NCI-H82 (cell line): ENCODE measurements at regions not wholly inside any gene's neighbourhood (a gene's known extent, or its start where the extent isn't known, plus 50 kb on each side); places are given as distances from the start of the nearest gene placed in this dataset.

ENCODE experiments used
- DNase-seq: peaks from one replicate; lab custom pipeline; 2025; lab: John Stamatoyannopoulos, UW

DNA sequence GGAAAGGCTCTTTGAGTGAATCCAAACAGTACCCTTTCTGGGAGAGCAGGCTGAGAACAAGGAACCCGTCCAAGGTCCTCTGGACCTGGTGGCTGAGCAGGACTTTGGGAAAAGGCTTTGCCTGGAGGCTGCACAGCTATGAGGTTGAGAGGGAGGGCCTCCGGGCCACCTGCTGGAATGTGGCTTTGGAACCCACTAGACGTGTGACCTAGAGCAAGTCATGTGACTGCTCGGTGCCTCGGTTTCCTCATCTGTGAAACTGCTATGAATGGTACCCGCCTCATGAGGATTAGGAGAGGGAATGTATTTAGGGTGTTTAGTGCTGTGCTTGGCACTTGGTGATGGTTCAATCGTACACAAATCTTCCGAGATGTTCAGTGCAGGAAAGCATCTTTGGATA lies 50.4 kb downstream of the HAPSTR1 start:
- no peak for DNase-seq

DNA sequence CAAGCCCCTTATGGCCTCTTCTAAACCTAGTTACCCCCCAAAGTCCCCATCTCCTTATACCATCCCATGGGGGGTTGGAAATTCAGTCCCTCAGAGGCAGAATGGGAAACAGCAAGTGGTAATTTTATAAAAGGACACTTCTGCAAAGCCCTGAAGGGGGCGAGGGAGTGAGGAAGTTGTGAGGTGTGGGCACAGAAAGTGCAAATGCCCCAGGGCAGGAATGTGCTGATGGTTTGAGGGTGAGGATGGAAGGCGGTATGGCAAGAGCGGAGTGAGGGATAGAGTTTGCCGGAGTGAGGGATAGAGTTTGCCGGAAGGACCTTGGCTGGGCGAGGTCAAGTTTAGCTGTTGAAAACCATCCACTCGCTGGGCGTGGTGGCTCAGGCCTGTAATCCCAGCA lies 52.7 kb downstream of the HAPSTR1 start:
- DNase-seq = no peak

DNA sequence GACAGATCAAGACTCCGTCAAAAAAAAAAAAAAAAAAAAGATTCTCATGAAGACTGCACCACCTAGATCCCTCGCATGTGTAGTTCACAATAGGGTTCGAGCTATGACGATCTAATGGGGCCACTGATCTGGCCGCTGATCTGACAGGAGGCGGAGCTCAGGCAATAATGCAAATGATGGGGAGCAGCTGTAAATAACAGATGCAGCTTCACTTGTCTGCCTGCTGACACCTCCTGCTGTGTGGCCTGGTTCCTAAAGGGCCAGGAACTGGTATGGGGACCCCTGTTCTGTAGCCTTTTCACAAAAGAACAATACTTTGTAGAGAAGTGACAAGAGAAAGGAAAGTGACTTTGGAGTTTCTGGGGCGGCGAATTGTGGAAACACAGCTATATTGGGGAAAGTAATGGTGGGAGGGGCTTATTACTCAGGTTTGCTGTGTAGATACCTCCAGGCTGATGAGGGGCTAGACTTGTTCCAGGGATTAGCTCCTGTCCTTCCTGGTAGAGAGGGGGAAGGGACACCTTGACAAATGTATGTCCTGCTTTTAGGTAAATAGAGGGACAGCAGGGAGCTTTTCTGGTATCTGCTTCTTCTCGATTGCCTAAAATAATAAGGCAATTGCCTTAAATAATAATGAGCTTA lies 57.1 kb downstream of the HAPSTR1 start:
- peak; percentile 57 for DNase-seq

DNA sequence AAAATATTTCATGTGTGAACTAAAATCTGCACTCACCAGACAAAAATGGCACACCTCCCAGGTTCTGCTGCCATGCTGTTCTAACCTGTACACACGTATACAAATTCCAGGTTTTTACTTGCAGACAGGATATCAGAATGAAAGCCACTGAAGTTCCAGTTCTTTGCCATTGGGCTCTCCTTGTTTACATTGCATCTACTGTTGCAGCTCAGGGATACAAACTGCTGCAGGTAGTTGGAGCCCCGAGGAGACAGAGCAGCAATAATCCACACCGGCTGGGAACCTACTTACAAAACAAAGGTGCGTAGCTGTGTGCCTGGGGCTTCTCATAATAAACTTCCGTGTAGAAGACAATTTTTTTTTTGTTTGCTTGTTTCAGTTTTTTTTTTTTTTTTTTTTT lies 59.6 kb downstream of the HAPSTR1 start:
- DNase-seq = peak; percentile 21

DNA sequence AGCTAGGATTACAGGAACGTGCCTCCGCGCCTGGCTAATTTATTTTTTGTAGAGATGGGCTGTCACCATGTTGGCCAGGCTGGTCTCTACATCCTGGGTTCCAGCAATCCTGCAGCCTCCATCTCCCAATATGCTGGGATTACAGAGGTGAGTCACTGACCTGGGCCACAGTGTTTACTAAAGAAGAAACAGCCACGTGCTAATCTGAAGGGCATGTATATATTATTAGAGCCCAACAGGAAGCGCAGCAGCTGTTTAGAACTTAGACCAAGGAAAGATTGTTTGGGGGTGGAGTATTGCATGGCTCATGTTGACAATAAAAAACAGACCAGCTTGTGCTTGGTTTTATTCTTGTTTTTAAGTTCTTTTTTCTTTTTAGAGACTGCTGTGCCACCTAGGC lies 60.2 kb downstream of the HAPSTR1 start:
- peak; percentile 74 for DNase-seq

DNA sequence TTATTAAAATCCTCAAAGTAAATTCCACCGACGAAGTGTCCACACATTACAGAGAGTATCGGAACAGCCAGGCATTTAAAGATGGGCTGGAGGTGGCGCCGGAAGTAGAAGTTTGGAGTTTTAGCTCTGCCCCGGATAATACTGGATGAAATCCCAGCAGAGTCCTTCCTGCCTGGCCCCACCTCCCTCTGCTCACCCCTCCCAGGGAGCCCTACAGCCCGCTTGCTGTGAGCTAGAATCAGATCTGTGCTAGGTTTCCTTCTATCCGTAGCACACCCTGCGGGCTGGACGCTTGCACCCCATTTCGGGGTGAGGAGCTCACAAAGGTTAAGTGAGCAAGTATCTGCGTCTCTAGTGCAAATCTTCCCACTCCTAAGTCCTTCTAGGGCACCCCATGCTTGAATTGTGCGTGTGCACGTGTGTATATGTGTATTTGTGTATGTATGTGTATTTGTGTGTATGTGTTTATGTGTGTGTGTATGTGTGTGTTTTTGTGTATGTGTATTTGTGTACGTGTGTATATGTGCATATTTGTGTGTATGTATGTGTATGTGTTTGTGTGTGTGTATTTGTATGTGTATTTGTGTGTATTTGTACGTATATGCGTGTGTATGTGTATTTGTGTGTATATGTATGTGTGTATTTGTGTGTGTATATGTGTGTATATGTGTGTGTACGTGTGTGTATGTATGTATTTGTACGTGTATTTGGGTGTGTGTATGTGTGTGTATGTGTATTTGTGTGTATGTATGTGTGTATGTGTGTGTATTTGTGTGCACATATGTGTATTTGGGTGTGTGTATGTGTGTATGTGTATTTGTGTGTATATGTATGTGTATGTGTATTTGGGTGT lies 61.4 kb downstream of the HAPSTR1 start:
- DNase-seq = peak; percentile 31

DNA sequence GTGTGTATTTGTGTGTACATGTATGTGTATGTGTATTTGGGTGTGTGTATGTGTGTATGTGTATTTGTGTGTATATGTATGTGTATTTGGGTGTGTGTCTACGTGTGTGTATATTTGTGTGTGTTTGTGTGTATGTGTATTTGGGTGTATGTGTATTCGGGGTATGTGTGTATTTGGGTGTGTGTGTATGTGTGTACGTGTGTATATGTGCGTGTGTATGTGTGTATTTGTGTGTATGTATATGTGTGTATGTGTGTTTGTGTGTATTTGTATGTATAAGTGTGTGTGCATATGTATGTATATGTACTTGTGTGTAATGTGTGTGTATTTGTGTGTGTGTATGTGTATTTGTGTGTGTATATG lies 62.0 kb downstream of the HAPSTR1 start:
- no peak for DNase-seq

DNA sequence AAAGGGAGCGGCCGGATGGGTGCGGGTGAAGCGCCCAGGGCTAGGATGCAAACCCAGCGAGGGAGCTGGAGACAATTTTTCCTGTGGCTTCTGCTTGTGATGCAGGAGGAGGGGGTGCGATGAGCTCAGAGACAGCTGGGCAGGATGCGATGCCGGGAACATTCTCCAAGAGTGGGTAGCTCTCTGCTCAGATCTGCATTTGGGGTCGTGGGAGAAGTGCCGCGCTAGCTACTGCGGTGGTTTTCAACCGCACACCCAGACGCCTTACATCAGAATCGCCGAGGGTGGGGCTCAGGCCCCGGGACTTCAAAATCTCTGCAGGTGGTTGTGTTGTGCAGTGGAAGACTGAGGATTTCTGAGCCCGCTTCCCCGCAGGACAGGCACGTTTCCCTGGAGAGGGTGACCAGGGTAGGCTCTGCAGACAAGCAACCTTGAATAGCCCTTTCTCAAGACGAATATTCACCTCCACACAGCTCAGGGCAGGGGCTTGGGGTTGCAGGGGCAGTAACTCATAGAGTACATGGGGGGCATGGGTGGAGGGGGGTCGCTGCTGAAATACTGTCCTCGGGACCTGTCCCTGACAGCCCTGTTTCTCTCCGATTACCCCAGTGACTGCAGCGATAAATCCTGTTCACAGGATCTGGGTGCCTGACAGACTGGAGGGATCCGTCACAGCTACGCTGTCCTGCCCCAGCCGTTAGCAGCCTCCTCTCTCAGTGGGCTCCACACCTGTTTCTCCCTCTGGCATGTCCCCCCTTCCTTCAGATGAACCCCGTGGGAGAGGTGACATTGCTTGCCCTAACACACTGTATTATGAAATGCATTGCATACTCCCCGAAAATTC lies 63.3 kb downstream of the HAPSTR1 start:
- DNase-seq = peak; percentile 96

DNA sequence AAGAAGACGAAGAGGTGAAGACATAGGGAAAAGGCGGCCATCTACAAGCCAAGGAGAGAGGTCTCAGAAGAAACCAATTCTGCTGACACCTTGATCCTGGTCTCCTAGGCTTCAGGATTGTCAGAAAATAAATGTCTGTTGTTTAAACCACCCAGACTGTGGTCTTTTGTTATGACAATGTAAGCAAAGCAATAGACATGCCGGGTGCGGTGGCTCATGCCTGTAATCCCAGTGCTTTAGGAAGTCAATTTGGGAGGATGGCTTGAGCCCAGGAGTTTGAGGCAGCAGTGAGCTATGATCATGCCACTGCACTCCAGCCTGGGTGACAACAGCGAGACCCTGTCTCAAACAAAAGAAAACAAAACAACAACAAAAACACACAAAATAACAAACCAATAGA lies 64.4 kb downstream of the HAPSTR1 start:
- no peak for DNase-seq

DNA sequence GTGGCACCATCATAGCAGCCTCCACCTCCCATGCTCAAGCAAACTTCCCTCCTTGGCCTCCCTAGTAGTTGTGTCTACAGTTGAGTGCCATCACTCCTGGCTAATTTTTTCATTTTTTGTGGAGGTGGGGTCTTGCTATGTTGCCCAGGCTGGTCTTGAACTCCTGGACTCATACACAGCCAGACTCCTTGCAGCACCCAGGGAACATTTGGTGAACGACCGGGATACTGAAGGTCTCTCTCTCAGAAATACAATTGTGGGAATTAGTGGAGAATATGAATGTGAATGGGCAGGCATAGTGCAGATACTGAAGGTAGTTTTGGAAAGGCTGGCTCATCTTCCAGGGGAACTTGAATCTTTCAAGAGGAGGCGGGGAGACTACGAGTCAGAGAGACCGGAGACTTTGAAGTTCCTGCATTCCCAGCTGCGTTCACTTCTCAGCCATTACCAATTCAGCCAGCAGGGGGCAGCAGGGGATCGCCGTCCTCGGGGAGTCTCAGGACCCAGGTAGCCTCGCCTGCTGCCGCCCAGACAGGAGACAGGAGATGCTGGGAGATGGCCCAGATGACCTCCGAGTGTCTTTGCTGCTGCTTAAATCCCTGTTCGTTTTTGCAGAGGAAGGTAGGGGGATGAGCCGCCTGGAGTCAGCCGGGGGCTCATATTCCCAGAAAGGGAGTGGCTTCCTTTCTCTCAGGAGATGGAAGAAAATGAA lies 68.6 kb downstream of the HAPSTR1 start:
- DNase-seq = peak; percentile 88

DNA sequence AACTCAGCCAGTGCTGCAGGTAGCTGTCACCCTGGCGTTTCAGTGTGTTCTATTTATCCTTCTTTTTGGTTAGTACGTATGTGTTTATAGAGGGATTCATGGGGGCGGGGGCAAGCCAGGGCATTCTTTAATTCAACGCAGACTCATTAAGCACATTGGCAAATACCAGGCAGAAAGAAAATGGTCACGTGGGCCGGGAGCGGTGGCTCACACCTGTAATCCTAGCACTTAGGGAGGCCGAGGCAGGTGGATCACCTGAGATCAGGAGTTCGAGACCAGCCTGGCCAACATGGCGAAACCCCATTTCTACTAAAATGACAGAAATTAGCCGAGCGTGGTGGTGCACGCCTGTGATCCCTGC lies 69.1 kb downstream of the HAPSTR1 start:
- no peak for DNase-seq

DNA sequence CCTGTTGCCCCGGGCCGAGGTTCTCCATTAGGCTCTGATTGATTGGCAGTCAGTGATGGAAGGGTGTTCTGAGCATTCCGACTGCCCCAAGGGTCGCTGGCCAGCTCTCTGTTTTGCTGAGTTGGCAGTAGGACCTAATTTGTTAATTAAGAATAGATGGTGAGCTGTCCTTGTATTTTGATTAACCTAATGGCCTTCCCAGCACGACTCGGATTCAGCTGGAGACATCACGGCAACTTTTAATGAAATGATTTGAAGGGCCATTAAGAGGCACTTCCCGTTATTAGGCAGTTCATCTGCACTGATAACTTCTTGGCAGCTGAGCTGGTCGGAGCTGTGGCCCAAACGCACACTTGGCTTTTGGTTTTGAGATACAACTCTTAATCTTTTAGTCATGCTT lies 74.2 kb downstream of the HAPSTR1 start:
- peak; percentile 45 for DNase-seq

DNA sequence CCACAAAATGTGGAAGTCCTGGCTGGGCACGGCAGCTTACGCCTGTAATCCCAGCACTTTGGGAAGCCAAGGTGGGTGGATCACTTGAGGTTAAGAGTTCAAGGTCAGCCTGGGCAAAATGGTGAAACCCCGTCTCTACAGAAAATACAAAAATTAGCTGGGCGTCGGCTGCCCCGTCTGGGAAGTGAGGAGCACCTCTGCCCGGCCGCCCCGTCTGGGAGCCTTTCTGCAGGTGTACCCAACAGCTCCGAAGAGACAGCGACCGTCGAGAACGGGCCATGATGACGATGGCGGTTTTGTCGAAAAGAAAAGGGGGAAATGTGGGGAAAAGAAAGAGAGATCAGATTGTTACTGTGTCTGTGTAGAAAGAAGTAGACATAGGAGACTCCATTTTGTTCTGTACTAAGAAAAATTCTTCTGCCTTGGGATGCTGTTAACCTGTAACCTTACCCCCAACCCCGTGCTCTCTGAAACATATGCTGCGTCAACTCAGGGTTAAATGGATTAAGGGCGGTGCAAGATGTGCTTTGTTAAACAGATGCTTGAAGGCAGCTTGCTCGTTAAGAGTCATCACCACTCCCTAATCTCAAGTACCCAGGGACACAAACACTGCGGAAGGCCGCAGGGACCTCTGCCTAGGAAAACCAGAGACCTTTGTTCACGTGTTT lies 75.0 kb downstream of the HAPSTR1 start:
- peak; percentile 76 for DNase-seq

DNA sequence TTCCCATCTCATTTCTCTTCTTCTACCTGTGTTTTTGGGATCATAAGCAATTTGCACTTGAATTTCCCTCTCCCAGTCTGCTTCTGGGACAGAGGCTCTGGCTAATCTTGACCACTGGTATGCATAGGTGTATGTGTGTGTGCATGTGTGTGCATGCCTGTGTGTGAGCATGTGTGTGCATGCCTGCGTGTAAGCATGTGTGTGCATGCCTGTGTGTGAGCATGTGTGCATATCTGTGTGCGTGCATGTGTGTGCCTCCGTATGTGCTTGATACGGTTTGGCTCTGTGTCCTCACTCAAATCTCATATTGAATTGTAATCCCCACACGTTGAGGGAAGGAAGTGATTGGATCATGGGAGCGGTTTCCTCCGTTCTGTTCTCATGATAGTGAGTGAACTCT lies 77.7 kb downstream of the HAPSTR1 start:
- DNase-seq = no peak

DNA sequence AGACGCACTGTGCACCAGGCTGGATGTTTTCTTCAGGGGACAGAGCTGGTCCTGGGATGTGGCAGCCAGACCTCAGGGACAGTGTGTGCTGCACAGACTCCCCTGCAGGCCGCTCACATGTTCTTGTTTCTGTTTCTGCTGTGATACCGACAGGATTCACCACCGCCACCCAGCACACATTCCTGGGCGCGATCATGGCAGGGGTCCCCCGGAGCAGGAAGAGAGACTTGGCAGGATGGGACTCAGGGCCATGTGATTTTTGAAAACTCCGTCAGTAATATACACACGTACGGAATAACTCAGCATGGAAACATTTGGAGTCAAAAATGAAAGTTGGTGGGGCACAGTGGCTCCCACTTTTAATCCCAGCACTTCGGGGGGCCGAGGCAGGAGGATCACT lies 79.0 kb downstream of the HAPSTR1 start:
- no peak for DNase-seq

DNA sequence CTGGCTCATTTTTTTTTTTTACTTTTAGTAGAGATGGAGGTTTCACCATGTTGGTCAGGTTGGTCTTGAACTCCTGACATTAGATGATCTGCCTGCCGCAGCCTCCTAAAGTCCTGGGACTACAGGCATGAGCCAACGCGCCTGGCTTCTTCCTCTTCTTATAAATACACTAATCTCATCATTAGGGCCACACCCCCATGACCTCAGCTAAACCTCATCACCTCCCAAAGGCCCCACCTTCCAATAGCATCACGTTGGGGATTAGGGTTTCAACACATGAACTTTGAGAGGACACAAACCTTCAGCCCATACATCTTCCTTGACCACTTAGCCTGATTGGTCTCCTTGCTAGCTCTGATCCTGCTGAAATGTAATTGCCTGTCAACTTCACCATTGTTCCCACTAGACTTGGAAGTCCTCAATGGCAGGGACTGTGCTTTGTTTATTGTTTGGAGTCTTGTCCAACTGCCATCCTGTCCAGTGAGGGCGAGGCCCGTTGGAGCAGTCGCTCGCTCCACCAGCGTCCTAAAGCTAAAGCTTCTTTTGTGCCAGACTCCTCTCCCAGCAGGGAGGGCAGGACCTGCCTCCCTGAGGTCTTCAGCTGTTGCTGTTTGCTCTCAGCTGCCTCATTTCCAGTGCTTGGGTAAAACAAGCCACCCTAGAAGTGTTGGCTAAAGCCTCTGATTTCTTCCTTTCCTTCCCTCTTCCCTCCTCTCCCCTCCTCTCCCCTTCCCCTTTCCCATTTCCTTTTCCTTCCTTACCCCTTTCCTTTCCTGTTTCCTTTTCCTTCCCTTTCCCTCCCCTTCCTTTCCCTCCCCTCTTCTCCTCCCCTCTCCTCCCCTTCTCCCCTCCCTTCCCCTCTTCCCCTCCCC lies 85.3 kb downstream of the HAPSTR1 start:
- DNase-seq = peak; percentile 94

DNA sequence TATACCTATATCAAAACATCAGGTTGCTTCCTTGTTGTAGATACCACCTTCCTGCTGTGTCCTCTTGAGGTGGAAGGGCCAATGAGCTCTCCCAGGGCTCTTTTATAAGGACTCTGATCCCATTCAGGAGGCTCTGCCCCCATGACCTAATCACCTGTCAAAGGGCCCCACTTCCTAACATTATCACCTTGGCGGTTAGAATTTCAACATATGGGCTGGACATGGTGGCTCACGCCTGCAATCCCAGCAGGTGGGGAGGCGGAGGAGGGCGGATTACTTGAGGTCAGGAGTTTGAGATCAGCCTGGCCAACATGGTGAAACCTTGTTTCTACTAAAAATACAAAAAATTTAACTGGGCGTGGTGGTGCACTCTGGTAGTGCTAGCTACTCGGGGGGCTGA lies 86.4 kb downstream of the HAPSTR1 start:
- peak; percentile 30 for DNase-seq

DNA sequence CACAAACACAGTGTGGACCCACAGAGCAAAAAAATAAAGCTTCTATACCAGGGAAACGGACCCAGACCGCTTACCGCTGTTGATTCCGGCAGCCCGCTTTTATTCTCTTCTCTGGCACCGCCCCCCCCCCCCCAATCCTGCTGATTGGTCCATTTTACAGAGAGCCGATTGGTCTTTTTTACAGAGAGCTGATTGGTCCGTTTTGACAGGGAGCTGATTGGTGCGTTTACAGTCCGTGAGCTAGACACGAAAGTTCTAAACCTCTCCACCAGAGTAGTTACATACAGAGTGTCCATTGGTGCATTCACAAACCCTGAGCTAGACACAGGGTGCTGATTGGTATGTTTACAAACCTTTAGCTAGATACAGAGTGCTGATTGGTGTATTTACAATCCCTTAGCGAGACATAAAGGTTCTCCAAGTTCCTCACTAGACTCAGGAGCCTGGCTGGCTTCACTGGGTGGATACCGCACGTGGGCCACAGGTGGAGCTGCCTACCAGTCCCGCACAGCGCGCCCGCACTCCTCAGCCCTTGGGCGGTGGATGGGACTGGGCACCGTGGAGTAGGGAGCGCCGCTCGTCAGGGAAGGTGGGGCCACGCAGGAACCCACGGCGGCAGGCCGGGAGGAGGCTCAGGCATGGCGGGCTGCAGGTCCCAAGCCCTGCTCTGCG lies 92.4 kb downstream of the HAPSTR1 start:
- DNase-seq = no peak

DNA sequence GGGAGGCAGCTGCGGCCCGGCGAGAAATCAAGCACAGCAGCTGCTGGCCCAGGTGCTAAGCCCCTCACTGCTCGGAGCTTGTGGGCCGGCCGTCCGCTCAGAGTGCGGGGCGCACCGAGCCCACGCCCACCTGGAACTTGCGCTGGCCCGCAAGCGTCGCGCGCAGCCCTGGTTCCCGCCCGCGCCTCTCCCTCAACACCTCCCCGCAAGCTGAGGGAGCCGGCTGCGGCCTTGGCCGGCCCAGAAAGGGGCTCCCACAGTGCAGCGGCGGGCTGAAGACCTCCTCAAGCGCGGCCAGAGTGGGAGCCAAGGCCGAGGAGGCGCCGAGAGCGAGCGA lies 92.9 kb downstream of the HAPSTR1 start:
- no peak for DNase-seq

DNA sequence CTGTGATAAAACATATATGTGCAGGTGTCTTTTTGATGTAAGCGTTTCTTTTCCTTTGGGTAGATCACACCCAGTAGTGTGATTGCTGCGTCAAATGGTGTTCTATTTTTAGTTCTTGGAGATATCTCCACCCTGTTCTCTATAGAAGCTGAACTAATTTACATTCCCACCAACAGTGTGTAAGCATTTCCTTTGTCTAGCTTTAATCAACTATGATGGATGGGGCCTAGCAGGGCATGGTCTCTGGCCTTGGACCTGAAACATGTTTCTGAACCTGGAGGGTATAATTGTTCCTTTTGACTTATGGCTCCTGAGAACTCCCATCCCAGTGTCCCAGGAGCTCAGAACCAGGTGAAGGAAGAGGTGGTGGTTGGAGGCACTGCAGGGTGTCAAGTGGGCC lies 93.9 kb downstream of the HAPSTR1 start:
- no peak for DNase-seq
